ENCODE measurements at regions not wholly inside any gene's neighbourhood (a gene's known extent, or its start where the extent isn't known, plus 50 kb on each side); places are given as distances from the start of the nearest gene placed in this dataset.

DNA sequence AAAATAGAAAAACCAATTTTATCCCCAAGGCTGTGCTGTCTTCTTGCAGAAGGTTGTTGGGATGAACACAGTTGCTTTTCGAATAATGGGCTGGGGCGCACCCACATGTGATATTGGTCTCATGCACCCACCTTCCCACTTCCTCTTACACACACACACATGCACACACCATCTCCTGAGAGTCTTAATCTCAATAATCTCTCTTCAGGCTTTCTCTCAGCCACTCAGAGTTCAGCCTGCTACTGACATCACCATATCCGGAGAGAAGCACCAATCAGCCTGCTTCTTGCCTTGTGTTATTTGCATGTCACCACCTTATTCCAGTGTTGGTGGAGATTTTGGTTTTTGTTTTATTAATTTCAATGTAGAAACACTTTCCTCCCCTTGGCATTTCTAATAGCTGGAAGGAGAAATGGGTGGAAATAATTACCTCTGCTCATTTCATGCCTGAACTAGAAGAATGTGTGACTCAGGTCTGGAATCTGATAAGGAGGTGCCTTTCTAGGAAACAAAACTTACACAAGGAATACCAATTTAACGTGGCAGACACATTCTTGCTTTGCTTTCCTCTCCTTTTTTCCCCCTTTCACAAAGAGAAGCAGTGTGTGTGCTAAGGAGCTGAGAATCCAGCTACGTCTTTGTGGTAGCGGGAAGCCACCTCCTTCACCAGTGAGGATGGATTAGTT is 400.2 kb downstream of the MID1IP1 start:
- Histone ChIP-seq H3K27me3 (replicated peaks in 1 of 7) (peaks cover 0 to 18% (median 0%) of the 10 kb centered on the region in 7 donors), H3K9me3 (no peaks in the 10 kb centered on the region), H3K4me1 (peaks cover 0 to 10% (median 3%) of the 10 kb centered on the region in 6 donors), H3K36me3 (no peaks in the 10 kb centered on the region), H3K27ac (no peak overlapping the region), H3K4me3 (no peak overlapping the region)
- 71 to 84% (median 75%) methylated on average over 6 of the region's 6 CpGs for WGBS, 5 donors
- DNase-seq = no peak
- TF ChIP-seq POLR2A (IDR thresholded peaks at IDR 0.05) = no peak
- TF ChIP-seq POLR2AphosphoS5 (IDR thresholded peaks at IDR 0.05) = no peak
- TF ChIP-seq, protein P1, sequence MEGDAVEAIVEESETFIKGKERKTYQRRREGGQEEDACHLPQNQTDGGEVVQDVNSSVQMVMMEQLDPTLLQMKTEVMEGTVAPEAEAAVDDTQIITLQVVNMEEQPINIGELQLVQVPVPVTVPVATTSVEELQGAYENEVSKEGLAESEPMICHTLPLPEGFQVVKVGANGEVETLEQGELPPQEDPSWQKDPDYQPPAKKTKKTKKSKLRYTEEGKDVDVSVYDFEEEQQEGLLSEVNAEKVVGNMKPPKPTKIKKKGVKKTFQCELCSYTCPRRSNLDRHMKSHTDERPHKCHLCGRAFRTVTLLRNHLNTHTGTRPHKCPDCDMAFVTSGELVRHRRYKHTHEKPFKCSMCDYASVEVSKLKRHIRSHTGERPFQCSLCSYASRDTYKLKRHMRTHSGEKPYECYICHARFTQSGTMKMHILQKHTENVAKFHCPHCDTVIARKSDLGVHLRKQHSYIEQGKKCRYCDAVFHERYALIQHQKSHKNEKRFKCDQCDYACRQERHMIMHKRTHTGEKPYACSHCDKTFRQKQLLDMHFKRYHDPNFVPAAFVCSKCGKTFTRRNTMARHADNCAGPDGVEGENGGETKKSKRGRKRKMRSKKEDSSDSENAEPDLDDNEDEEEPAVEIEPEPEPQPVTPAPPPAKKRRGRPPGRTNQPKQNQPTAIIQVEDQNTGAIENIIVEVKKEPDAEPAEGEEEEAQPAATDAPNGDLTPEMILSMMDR (IDR thresholded peaks at IDR 0.05 in 8 of 11, conservative IDR thresholded peaks at IDR 0.05 in 3 of 11) = no peak
- intact Hi-C loops (cut with DNase I; ENCODE audit: low total_unique reads) = no loop called here

DNA sequence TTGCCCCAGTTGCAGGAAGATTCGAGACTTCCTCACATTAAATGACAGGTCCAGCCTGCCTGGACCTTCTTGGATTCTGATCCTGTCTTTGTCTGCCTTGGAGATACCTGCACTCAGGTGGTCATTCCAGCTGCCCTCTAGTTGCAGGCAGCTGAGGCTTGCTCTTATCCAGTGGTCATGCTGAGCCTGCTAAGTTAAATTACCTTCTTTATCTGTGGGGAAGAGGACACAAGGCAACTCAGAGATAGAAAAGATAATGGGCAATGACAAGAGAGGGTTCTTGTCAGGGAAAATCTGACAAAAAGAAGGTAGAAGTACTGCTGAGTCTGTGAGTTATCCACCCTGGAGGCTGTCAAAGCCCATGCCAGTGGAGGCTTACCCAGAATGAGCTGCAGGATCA is 401.4 kb downstream of the MID1IP1 start:
- no peaks in the 10 kb centered on the region for H3K36me3 ChIP-seq
- 70 to 90% (median 88%) methylated on average over 1 of the region's 1 CpG for WGBS, 5 donors
- H3K4me3 ChIP-seq = no peak overlapping the region
- H3K27ac ChIP-seq = no peak overlapping the region
- H3K4me1 ChIP-seq = no peaks in the 10 kb centered on the region
- H3K27me3 ChIP-seq (replicated peaks in 1 of 7) = peaks cover 0 to 15% (median 0%) of the 10 kb centered on the region in 7 donors
- no peak for DNase-seq
- no peaks in the 10 kb centered on the region for H3K9me3 ChIP-seq
- intact Hi-C loops (cut with DNase I; ENCODE audit: low total_unique reads) = no loop called here
- TF ChIP-seq POLR2AphosphoS5 (IDR thresholded peaks at IDR 0.05) (no peak), POLR2A (IDR thresholded peaks at IDR 0.05) (no peak)
- TF ChIP-seq, protein P1 (IDR thresholded peaks at IDR 0.05 in 8 of 11, conservative IDR thresholded peaks at IDR 0.05 in 3 of 11) = no peak

DNA sequence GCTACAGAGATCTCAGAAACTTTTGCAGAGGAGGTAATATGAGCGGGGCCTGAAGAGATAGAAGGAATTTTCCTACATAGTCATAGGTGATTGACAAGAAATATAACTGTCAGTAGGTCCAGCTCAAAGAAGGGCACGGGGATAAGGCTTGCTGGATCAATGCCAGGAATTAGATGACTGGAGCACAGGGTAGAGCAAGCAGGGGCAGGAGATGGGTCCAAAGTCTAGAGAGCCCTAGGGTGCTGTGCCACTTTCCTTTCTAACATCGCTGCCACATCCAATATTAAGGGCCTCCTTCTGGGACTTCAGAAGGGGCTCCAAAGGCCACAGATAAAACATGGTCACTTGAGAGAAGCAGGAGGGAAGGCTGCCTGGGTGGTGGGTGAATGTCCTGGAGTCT is 402.2 kb downstream of the MID1IP1 start:
- no peak overlapping the region for H3K4me3 ChIP-seq
- no peaks in the 10 kb centered on the region for H3K4me1 ChIP-seq
- no peaks in the 10 kb centered on the region for H3K36me3 ChIP-seq
- H3K9me3 ChIP-seq = no peaks in the 10 kb centered on the region
- DNase-seq = no peak
- no peak overlapping the region for H3K27ac ChIP-seq
- TF ChIP-seq POLR2A (IDR thresholded peaks at IDR 0.05) (no peak), POLR2AphosphoS5 (IDR thresholded peaks at IDR 0.05) (no peak)
- TF ChIP-seq, protein P1 (IDR thresholded peaks at IDR 0.05 in 8 of 11, conservative IDR thresholded peaks at IDR 0.05 in 3 of 11) = no peak
- H3K27me3 ChIP-seq (replicated peaks in 1 of 7) = peaks cover 0 to 10% (median 0%) of the 10 kb centered on the region in 7 donors
- 57 to 89% (median 79%) methylated on average over 3 of the region's 3 CpGs for WGBS, 5 donors
- intact Hi-C loops (cut with DNase I; ENCODE audit: low total_unique reads) = no loop called here

DNA sequence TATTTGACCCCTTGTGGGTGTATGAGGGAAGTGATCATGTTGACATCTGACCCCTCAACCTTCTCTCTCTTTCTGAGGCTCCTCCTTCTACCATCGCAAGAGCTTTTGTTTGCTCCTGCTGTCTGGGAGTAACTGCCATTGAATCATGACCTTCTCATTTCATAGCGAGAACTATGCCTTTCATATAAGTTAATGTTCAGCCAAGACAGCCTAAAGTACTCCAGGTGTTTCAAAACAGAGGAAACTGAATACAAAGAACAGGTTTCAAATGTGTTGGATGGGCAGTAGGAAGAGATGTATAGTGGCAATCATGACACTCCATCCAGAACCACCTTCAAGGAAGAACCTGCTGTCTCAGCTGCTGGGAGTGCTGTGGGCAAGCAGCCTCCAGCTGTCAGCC is 403.1 kb downstream of the MID1IP1 start:
- no peak overlapping the region for H3K4me3 ChIP-seq
- no peak for DNase-seq
- intact Hi-C loops (cut with DNase I; ENCODE audit: low total_unique reads) = no loop called here
- peaks cover 0 to 10% (median 0%) of the 10 kb centered on the region in 7 donors for H3K27me3 ChIP-seq (replicated peaks in 1 of 7)
- WGBS, 5 donors = 72 to 100% (median 78%) methylated on average over 2 of the region's 2 CpGs
- H3K4me1 ChIP-seq = no peaks in the 10 kb centered on the region
- H3K9me3 ChIP-seq = no peaks in the 10 kb centered on the region
- H3K27ac ChIP-seq = no peak overlapping the region
- no peaks in the 10 kb centered on the region for H3K36me3 ChIP-seq
- no peak for TF ChIP-seq POLR2AphosphoS5 (IDR thresholded peaks at IDR 0.05)
- TF ChIP-seq, protein P1 (IDR thresholded peaks at IDR 0.05 in 8 of 11, conservative IDR thresholded peaks at IDR 0.05 in 3 of 11) = no peak
- TF ChIP-seq POLR2A (IDR thresholded peaks at IDR 0.05) = no peak

Data from spleen (tissue), 11 donors.